ENCODE measurements at regions not wholly inside any gene's neighbourhood (a gene's known extent, or its start where the extent isn't known, plus 50 kb on each side); places are given as distances from the start of the nearest gene placed in this dataset.
"Not testable (repeated sequence)": the region's sequence is repeated elsewhere in the genome, so short reads cannot be mapped to it uniquely, and the experiment has no call there.

GRCh38 chr11:69914286-69915150 lies 95.3 kb upstream of the FGF3 start:
- peaks cover 5% of the 10 kb centered on the region for H3K4me1 ChIP-seq (ENCODE audit: control insufficient read depth, insufficient read depth, low read length)
- H3K27me3 ChIP-seq (ENCODE audit: control insufficient read depth, insufficient read depth, low read length), result peaks cover 29% of the 10 kb centered on the region
- H3K4me3 ChIP-seq (ENCODE audit: low read depth, low read length), result no peak overlapping the region
- no peaks in the 10 kb centered on the region for H3K9me3 ChIP-seq (ENCODE audit: control insufficient read depth, insufficient read depth, low read depth, low read length)
- no peak overlapping the region for H3K9ac ChIP-seq (ENCODE audit: low read length)
- H3K27ac ChIP-seq (ENCODE audit: low read depth, low read length), result no peak overlapping the region
- no peaks in the 10 kb centered on the region for H3K36me3 ChIP-seq (ENCODE audit: control insufficient read depth, insufficient read depth, low read length)

- H3K9me3 ChIP-seq (ENCODE audit: control insufficient read depth, insufficient read depth, low read depth, low read length), result no peaks in the 10 kb centered on the region
- H3K27me3 ChIP-seq (ENCODE audit: control insufficient read depth, insufficient read depth, low read length), result peaks cover 33% of the 10 kb centered on the region
- no peak overlapping the region for H3K27ac ChIP-seq (ENCODE audit: low read depth, low read length)
- no peak overlapping the region for H3K4me3 ChIP-seq (ENCODE audit: low read depth, low read length)
- H3K36me3 ChIP-seq (ENCODE audit: control insufficient read depth, insufficient read depth, low read length), result no peaks in the 10 kb centered on the region
- no peak overlapping the region for H3K9ac ChIP-seq (ENCODE audit: low read length)
- peaks cover 5% of the 10 kb centered on the region for H3K4me1 ChIP-seq (ENCODE audit: control insufficient read depth, insufficient read depth, low read length)
Observed at GRCh38 chr11:69915151-69915500, 95.9 kb upstream of the FGF3 start.

DNA sequence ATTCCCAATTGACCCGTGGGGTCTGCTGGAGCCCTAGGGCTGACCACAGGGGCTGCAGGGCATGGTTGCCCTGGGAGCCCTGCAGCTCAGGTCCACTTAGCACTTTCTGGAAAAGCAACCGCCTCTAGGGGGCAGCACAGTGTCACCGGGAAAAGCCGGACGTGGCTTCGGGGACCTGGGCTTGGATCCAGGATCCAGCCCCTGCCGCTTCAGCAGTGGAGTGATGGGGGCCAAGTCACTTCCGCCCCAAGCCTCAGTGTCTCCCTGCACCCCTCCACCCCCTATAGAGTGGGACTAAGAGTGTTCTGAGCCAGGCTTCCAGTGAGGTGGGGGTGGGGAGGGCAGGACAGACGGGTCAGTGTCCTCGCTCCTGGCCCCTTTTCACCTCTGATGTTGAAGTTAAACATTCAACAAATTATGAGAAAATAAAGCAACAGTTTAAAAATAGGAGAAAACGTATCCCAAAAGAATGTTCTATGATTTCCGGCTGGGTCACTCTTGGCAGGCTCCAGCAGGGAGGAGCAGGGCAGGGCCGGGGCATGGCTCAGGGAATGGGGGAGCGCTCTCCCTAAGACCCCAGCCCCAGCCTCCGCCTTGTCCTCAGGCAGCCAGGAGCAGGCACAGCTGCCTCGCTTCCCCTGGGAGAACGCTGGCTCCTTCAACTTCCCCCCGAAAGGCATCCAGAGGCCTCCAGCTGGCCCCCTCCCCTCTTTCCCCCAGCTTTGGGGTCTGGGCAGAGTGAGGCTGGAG lies 96.5 kb upstream of the FGF3 start:
- Histone ChIP-seq H3K27ac (ENCODE audit: low read depth, low read length) (no peak overlapping the region), H3K4me1 (ENCODE audit: control insufficient read depth, insufficient read depth, low read length) (peaks cover 5% of the 10 kb centered on the region), H3K4me3 (ENCODE audit: low read depth, low read length) (no peak overlapping the region), H3K27me3 (ENCODE audit: control insufficient read depth, insufficient read depth, low read length) (peaks cover 33% of the 10 kb centered on the region), H3K9ac (ENCODE audit: low read length) (no peak overlapping the region), H3K36me3 (ENCODE audit: control insufficient read depth, insufficient read depth, low read length) (no peaks in the 10 kb centered on the region), H3K9me3 (ENCODE audit: control insufficient read depth, insufficient read depth, low read depth, low read length) (no peaks in the 10 kb centered on the region)

GRCh38 chr11:69916251-69916649 lies 97.0 kb upstream of the FGF3 start:
- H3K9me3 ChIP-seq (ENCODE audit: control insufficient read depth, insufficient read depth, low read depth, low read length); H3K27ac ChIP-seq (ENCODE audit: low read depth, low read length); H3K4me1 ChIP-seq (ENCODE audit: control insufficient read depth, insufficient read depth, low read length); H3K4me3 ChIP-seq (ENCODE audit: low read depth, low read length); H3K9ac ChIP-seq (ENCODE audit: low read length); H3K36me3 ChIP-seq (ENCODE audit: control insufficient read depth, insufficient read depth, low read length): not testable (repeated sequence)
- peaks cover 33% of the 10 kb centered on the region for H3K27me3 ChIP-seq (ENCODE audit: control insufficient read depth, insufficient read depth, low read length)

- Histone ChIP-seq H3K9ac (ENCODE audit: low read length) (no peak overlapping the region), H3K9me3 (ENCODE audit: control insufficient read depth, insufficient read depth, low read depth, low read length) (no peaks in the 10 kb centered on the region), H3K27ac (ENCODE audit: low read depth, low read length) (no peak overlapping the region), H3K4me3 (ENCODE audit: low read depth, low read length) (no peak overlapping the region), H3K36me3 (ENCODE audit: control insufficient read depth, insufficient read depth, low read length) (no peaks in the 10 kb centered on the region), H3K4me1 (ENCODE audit: control insufficient read depth, insufficient read depth, low read length) (peaks cover 9% of the 10 kb centered on the region), H3K27me3 (ENCODE audit: control insufficient read depth, insufficient read depth, low read length) (peaks cover 33% of the 10 kb centered on the region)
Observed at GRCh38 chr11:69916806-69917387, 97.7 kb upstream of the FGF3 start.

GRCh38 chr11:69917529-69917928 lies 98.3 kb upstream of the FGF3 start:
- Histone ChIP-seq H3K9ac (ENCODE audit: low read length) (no peak overlapping the region), H3K9me3 (ENCODE audit: control insufficient read depth, insufficient read depth, low read depth, low read length) (no peaks in the 10 kb centered on the region), H3K27ac (ENCODE audit: low read depth, low read length) (no peak overlapping the region), H3K4me3 (ENCODE audit: low read depth, low read length) (no peak overlapping the region), H3K27me3 (ENCODE audit: control insufficient read depth, insufficient read depth, low read length) (peaks cover 33% of the 10 kb centered on the region), H3K36me3 (ENCODE audit: control insufficient read depth, insufficient read depth, low read length) (no peaks in the 10 kb centered on the region), H3K4me1 (ENCODE audit: control insufficient read depth, insufficient read depth, low read length) (peaks cover 14% of the 10 kb centered on the region)

GRCh38 chr11:69918231-69918937 lies 99.2 kb upstream of the FGF3 start:
- H3K9ac ChIP-seq (ENCODE audit: low read length), result no peak overlapping the region
- peaks cover 38% of the 10 kb centered on the region for H3K27me3 ChIP-seq (ENCODE audit: control insufficient read depth, insufficient read depth, low read length)
- no peaks in the 10 kb centered on the region for H3K9me3 ChIP-seq (ENCODE audit: control insufficient read depth, insufficient read depth, low read depth, low read length)
- no peaks in the 10 kb centered on the region for H3K36me3 ChIP-seq (ENCODE audit: control insufficient read depth, insufficient read depth, low read length)
- H3K4me1 ChIP-seq (ENCODE audit: control insufficient read depth, insufficient read depth, low read length), result peaks cover 14% of the 10 kb centered on the region
- H3K4me3 ChIP-seq (ENCODE audit: low read depth, low read length), result no peak overlapping the region
- no peak overlapping the region for H3K27ac ChIP-seq (ENCODE audit: low read depth, low read length)

DNA sequence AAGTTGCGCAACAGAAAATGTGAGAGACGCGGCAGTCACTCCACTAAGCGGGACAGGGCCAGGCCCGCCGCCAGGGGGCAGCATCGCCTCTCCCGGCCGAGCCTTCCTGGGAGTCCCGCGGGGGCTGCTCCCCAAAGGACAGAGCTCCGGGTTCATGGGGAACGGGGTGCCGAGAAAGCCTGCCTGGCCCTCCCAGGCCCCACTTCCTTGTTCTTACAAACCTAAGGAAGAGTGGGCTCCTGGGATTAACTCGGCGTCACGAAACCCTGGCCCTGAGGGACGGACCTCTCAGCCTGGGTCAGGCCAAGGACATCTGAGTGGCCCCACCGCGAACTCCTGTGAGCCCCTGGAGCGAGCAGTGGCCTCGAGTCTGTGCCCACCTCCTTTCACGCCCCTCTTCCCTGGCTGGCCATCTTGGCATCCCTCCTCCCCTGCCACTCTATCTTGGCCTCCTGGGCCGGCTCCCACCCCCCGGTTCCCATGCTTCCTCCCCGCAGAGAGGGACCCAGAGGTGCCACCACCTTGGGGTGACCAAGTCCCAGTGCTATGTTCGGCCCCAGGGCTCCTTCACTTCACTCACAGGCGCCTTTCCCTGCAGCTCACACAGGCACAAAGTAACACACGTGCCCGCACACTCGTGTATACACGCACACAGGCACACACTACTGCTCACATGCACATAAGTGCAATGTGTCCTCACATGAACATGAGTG lies 99.9 kb upstream of the FGF3 start:
- Histone ChIP-seq H3K9me3 (ENCODE audit: control insufficient read depth, insufficient read depth, low read depth, low read length) (no peaks in the 10 kb centered on the region), H3K4me3 (ENCODE audit: low read depth, low read length) (no peak overlapping the region), H3K9ac (ENCODE audit: low read length) (no peak overlapping the region)

DNA sequence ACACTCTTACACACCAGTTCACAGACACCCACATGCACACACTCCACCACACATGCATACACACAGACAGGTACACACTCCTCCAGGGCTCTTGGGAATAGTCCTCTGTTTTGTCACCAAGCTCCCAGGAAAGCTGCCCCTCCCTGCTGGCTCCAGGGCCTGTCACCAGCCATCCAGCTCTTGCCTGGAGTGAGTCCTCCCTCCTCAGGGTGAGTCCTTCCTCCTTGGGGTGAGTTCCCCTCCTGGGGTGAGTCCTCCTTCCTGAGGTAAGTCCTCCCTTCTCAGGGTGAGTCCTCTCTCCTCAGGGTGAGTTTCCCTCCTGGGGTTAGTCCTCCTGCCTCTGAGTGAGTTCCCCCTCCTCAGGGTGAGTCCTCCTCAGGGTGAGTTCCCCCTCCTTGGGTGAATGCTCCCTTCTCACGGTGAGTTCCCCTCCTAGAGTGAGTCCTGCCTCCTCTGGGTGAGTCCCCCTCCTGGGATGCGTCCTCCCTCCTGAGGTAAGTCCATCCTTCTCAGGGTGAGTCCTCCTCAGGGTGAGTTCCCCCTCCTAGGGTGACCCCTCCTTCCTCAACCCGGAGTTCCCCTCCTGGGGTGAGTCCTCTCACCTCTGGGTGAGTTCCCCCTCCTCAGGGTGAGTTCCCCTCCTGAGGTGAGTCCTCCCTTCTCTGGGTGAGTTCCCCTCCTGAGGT lies 100.6 kb upstream of the FGF3 start:
- no peak overlapping the region for H3K27ac ChIP-seq (ENCODE audit: low read depth, low read length)
- H3K36me3 ChIP-seq (ENCODE audit: control insufficient read depth, insufficient read depth, low read length), result no peaks in the 10 kb centered on the region
- H3K9ac ChIP-seq (ENCODE audit: low read length), result no peak overlapping the region
- H3K27me3 ChIP-seq (ENCODE audit: control insufficient read depth, insufficient read depth, low read length), result peaks cover 52% of the 10 kb centered on the region
- H3K4me1 ChIP-seq (ENCODE audit: control insufficient read depth, insufficient read depth, low read length), result peaks cover 14% of the 10 kb centered on the region
- H3K4me3 ChIP-seq (ENCODE audit: low read depth, low read length), result no peak overlapping the region
- H3K9me3 ChIP-seq (ENCODE audit: control insufficient read depth, insufficient read depth, low read depth, low read length), result no peaks in the 10 kb centered on the region

More for the DNA sequence above, 99.9 kb upstream of the FGF3 start:
- H3K27ac ChIP-seq (ENCODE audit: low read depth, low read length), result no peak overlapping the region
- H3K4me1 ChIP-seq (ENCODE audit: control insufficient read depth, insufficient read depth, low read length), result peaks cover 14% of the 10 kb centered on the region
- peaks cover 45% of the 10 kb centered on the region for H3K27me3 ChIP-seq (ENCODE audit: control insufficient read depth, insufficient read depth, low read length)
- no peaks in the 10 kb centered on the region for H3K36me3 ChIP-seq (ENCODE audit: control insufficient read depth, insufficient read depth, low read length)
